Right ventricle myocardium inferior (tissue), 1 donor: ENCODE measurements at regions not wholly inside any gene's neighbourhood (a gene's known extent, or its start where the extent isn't known, plus 50 kb on each side); places are given as distances from the start of the nearest gene placed in this dataset.

Experiments
- ATAC-seq: fragments of 200-7000 bp; cut with Tn5 transposase; one replicate; pipeline ENCODE4 v1.9.1; 2020; ENCODE audit warnings: mild to moderate bottlenecking, moderate library complexity
- DNase-seq: peaks from one replicate; pipeline ENCODE4 v3.0.0; 2021; ENCODE audit errors: missing footprints
- intact Hi-C: fragments of 100-400 bp; cut with DNase I; formaldehyde crosslinking; loops from one replicate; pipeline ENCODE4 v1.11.0; 2022
- donor health status: DM: no; HTN: yes; CAD: no; lungs with severe emphysema.

DNA sequence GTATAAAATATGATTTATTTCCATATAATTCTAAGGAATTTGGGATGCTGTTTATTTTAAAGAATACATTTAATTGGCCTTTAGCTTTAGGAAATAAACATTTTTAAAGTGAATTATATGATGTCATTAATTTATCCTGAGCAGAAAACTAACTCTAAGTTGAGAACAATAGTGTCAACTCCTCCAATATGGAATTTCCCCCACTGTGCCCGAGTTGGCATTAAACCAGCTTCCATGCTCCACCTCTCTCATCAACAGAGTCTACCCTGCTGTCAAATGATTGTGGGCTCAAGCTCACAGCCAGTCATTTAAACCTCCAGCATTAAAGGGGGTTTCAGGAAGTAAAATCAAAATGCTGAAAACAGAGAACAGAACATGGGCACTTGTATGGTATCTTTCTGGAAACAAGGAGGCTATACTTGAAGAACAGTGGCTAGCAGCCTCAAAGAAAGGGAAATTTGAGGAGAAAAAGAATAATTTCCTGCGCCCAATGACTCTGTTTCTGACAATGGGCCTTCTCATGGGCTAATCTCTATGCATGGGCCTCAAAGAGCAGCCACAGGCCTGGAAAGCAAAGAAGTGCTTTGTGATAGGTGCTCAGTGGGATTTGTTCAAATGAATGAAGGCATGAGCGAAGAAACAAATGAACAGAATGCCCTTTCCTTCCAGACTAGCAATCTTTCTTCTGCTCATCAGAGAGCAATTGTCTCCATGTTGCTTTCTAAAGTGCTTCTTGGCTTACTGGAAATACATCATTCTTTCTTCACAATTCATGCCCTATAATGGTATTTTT lies 252.8 kb downstream of the MTX2 start:
- intact Hi-C loops: no loop called here
- ATAC-seq (no peak), DNase-seq (no peak)

DNA sequence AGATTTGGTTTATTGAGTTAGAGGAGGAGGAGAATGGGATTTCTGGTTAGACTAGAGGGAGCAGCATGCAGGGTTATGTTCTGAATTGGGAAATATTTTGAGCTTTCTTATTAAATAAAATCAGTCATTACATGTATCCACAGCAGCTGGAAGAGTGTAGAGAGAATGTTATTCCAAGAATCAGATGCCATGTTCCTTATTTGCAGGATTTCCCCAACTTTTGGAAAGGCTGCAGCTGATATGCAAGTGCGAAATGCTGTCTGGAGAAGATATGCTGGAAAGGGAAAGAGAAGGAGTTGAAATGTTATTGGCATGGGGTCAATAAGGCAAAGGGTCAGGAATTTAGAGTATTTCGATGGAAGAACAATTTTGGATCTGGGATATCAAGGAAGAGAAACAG lies 255.8 kb downstream of the MTX2 start:
- peak; percentile 80 for ATAC-seq
- intact Hi-C loops: no loop called here
- no peak for DNase-seq

DNA sequence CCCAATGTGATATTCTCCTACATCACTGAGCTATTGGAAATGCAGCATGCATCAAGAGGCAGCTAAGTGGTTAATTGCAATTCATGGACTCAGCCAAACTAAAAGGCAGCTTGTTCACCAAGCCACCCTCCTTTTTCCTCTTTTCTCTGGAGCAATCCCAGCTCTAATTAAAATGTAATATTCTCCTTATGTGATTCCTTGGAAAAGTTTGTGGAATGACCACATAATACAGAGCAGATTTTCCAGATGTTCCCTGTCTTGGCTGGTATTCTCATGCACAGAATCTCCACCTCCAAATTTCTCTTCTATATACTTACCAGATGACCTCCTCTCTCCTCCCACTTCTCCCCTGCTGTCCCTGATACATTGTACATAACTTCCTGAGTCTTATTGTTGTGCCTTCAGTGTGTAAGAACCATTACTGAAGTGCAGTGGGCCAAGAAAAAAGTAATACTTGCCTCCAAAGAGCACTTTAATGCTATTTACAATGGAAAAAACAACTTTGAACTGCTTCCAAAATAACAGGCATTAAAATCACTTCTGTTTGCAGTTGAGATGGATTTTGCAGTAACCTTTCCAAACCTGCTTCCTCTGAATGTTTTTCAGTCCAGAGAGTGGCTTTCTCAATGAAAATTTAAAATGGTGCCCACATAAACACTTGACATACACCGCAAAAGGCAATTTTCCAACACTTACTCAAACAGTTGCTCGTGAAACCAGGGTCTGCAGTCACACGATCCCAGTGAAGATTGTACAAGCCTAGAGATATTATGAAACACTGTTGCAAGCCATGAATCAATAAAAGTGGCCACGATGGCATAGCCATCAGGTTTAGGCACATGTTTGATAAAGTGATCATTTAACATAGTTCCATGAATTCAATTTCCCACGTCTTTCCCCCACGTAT lies 258.0 kb downstream of the MTX2 start:
- ATAC-seq (peak; percentile 76), DNase-seq (no peak)
- intact Hi-C loops: no loop called here

DNA sequence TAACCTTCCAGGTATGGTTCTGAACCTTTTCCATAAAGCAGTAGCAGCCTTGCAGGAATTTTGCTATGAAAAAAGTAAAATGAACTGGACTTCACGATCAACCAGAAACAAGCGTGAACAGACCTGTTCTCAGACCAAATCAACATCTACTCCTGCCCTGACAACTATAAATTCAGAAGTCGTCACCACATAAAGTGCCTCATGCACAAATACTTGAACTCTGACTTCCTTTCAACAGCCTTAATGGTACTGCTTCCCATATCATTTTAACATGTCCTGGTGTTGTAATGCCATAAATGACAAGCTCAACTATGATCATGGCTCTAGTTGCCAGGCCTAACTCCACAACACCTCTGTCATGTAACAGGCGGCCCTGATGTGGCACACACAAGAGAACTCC lies 262.4 kb downstream of the MTX2 start:
- DNase-seq (no peak), ATAC-seq (peak; percentile 36)
- intact Hi-C loops: no loop called here

DNA sequence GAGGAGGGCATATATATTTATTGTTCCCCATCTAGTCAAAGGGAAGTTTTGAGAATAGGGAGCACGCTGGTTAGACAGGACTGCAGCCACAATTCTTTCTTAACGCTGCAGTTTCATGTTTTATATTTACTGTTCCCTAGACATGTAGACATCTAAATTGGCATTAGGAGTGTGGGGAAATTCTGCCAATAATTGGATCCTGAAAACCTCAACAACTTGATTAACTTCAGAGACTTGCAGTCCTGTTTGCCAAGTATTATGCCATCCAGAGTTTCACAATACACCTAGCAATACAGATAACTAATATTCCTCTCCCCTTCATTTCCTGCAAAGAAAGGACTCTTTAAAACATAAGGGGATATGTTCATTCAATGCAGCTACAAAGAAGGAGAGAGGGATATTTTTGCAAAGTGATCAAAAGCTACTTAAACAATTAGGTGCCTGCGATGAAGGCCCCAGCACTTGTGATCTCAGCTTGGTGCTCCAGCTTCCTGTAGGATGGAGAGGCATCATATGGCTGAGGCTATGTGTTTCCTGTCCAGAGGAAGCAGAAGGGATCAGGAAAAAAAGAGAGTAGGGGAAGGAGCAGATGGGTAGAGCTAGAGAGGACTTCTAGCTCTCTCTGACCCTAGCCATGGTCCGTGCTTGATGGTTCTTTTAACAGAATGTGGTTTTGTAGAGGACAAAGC lies 264.4 kb downstream of the MTX2 start:
- no peak for ATAC-seq
- no peak for DNase-seq
- intact Hi-C loops: no loop called here

DNA sequence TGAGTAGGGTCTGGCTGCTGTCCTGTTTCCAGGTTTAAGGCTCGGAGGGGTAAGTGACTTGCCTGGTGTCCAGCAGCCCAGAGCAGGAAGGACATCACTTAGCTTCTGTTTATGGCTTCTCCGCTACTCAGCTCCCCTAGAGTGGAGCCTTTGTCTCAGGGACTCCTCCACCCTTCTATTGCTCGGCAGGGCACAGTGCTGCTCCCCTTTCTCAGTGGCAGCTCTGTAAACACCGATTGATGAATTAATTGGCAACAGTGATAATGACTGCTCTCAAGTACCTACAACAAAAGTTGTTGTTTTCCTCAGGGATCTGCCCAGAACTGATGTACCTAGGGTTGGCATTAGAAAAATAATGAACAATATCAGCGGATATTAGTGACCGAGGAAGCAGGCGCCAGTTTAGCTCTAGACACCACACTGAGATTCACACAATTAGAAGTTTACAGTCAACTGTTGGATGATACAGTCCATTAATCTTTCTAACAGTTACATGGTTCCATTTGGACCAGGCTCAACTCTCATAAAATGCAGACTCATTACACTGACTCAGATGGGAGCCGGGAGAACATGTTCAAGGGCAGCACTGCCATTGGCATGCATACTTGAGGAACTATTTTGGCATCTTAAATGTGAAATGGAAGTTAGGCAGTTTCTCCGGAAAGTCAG lies 265.7 kb downstream of the MTX2 start:
- intact Hi-C loops: no loop called here
- DNase-seq (no peak), ATAC-seq (peak; percentile 37)

DNA sequence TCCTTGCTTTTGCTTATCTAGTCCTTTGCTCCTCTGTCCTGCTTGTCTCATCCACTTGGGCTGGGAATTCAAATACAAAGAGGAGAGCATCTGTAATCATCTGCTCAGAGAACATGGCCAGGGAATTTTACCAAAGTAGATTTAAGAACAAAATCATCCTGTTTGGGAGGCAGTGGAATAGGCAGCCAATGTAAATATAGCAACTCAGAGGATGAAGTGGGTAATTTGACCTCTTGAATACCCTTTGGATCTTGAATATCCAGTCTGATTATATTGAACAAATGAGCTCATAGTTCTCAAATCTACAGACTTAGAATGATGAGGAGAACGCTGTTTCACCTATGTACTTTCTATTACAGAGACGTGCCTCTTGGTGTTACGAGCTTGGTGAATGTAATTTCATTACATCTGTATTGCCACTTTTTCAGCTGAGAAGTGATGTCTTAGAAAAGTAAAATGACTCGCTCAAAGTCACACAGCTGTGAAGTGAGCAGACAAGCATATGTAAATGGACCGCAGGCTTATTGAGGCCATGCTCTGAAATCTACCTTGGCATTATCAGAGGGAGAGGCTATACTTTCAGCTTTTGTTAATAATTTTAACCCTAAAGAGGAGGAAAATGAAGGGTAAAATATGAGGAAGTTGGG lies 266.3 kb downstream of the MTX2 start:
- no peak for DNase-seq
- ATAC-seq: peak; percentile 10
- intact Hi-C loops: no loop called here

DNA sequence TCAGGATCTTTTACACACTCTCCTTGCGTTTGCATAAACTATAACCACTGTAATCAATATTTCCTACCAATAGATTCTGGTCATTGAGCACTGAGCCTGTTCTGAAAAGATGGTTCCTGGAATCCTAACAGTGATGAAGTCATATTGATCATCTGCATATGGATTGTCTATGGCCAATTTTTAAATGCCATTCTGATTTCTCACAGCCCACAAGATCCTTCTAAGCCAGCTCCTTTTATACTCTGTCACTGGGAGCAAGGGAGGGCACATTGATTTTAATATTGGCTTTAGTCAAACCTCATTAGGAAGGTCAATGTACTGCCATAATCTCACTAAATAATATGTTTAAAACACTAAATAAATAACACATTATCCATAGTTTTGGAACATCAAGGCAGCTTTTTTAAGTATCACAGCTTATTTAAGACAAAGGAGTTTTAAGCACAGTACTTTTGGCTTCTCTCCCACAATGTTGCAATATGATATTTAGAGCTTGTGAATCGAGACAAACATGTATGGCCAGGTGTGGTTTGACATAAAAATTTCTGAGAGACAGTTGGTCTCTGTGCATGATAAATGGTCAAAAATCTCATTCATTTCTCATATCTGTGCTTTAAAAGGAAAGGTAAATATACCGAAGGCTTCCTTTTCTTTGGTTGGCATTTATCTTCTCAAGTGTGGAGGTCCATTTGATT lies 267.3 kb downstream of the MTX2 start:
- DNase-seq: no peak
- no peak for ATAC-seq
- intact Hi-C loops: no loop called here

DNA sequence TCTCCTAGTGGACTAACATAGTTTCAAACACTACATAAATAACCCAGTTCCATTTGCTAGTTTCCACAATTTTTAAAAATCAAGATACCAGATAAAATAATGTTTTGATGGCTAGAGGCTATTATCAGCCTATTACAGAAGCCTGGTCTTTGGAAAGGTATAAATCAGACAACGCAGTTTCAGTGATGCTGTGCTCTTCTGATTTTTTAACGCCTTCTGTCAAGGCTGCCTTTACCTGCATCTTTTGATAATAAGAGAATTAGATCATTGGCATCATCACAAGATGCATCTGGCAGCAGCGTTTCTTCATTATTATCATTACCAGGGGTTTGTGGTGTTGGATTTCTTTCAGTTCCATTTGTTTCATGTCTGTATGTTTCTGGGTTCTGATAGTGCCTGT lies 268.7 kb downstream of the MTX2 start:
- ATAC-seq (no peak), DNase-seq (no peak)
- intact Hi-C loops: no loop called here

DNA sequence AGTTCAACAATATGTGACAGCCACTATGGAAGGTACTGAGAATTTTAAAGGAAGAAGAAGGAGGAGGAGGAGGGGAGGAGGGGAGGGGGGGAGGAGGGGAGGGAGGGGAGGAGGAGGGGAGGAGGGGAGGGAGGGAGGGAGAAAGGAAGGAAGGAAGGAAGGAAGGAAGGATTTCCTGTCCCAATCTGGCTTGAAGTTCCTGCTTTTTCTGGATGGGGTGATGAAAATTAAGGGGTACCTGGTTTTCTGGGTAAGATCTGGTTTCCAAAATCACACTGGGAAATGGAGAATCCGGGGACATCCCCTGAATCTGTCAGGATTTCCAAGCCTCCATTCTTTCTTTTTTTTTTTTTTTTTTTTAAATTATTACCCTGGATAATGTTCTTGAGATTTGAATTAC lies 271.8 kb downstream of the MTX2 start:
- no peak for DNase-seq
- intact Hi-C loops: no loop called here
- no peak for ATAC-seq

DNA sequence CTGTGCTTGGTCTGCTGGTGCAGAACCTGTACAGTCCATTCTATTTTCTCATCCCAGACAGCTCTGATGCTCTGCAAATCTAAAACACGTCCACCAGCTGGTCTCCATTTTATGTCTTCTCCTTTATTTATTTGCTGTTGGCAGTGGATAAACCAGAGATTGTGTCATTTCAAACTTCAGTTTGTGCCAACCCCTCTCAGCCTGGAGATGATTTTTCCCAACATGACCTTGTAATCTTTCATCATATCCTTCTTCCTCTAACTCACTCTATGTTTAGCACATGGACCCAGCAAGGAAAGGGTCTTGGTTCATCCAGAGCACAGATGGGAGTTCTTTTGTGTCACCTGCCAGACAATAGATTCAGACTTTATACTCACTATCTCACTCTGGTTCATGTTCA lies 273.2 kb downstream of the MTX2 start:
- no peak for DNase-seq
- intact Hi-C loops: no loop called here
- no peak for ATAC-seq

DNA sequence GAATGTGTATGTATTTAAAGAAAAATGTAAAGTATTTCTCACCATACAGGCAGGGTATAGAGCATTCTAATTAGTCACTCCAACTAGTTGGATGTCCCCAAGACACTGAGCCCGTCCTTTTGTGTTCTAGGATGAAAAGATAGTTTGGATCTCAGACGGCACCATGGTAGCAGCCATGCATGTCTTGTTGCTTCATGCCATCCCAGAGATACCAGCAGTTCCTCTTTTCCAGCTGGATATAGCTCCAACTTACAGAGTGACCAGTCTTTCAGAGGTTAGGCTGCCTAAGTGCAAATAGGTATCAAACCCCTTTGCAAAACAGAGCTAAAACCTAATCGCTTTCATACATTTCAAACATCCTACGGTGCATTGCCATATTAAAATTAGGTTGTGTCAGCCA lies 275.3 kb downstream of the MTX2 start:
- intact Hi-C loops: no loop called here
- ATAC-seq (no peak), DNase-seq (no peak)

DNA sequence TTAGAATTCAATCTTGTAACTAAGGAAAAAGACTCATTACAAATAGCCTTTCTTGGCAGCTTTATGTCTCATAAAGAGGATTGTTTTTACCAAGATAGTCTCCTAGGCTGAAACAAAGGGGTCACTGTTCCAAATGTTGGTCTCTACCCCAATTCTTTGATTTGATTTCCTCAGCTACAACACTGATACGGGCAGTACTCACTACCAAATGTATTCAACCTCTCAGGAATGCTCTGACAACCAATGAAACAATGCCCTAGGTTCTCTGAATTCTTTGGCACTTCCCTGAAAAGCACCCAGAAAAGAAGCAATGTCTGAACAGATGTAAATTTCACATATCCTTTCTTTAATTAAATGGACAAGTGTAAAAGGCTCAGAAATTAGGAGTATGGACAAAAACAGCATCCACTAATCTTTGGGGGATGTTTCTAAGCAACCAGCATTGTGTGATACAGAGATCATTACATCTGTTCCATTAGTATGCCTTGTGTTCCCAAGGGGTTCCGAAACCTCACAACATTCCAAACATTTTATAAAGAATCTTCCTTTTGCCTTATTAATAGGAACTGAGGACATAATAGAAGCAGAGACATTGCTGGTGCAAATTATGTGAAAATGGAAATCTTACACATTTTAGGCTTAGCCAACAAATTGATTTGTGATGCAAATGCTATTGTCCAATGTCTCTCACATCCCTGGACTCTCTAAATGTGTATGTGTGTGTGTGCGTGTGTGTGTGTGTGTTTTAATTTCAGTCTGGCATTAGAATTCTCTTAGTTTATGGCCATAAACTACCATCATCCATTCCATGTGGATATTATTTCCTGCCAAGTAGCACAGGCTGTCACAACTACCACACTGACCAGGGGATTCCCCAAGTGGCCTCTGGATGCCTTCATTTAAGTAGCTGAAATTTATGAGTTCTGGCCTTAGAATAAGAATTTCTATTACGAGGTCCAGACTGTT lies 276.0 kb downstream of the MTX2 start:
- intact Hi-C loops: no loop called here
- ATAC-seq: peak; percentile 34

DNA sequence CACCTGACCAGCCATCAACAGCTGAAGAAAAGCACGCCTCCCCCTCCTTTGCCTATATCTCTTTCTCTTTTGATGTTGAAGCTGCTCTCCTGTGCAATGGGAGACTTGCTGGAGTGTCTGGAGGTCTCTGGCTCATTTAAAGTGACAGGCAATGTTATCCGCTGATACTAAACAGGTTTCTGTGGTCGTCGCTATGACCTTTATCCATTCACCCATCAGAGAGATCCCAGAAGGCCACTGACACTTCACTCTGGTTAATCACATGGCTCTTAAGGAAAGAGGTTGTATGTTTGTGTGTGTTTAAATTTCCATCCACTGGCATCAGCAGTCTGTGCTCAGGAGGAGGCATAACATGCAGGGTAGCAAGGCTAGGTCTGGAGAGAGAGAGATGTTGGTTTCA lies 277.3 kb downstream of the MTX2 start:
- no peak for ATAC-seq
- DNase-seq: no peak
- intact Hi-C loops: no loop called here

More for the DNA sequence above, 276.0 kb downstream of the MTX2 start:
- no peak for DNase-seq

DNA sequence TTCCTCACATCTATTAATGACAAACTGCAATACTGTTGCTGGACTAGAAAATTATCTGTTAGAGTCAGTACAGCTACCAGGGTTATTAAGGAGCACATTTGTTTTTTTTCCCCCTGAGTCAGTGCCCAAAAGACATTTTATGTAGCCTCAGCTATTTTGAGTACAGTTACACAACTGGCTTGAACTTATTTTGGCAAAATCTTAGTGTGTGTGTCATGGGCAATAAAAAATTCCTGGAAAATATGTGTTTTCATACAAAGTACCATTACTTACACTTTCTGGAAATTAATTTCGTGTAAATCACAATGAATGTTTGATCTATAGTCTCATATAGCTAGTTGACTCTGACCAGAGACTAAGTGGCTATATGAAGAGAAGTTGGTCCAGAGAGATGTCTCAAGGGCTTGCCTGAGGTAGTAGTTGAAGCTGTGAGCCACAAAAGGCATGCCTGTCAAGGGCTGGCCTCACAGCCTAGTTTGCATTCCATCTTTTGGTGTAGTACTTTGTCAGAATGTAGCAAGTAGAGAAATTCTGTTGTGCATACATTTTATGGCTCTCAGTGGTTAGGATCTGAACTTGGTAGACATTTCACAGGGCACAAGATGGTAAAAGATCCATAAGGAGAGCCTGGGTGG lies 283.4 kb downstream of the MTX2 start:
- DNase-seq (no peak), ATAC-seq (peak; percentile 71)
- intact Hi-C loops: loop anchor here (1.0 to 5.0 kb wide), 5 partner anchors 60 to 425 kb away; partner anchors contain the start of gene HOXD8

DNA sequence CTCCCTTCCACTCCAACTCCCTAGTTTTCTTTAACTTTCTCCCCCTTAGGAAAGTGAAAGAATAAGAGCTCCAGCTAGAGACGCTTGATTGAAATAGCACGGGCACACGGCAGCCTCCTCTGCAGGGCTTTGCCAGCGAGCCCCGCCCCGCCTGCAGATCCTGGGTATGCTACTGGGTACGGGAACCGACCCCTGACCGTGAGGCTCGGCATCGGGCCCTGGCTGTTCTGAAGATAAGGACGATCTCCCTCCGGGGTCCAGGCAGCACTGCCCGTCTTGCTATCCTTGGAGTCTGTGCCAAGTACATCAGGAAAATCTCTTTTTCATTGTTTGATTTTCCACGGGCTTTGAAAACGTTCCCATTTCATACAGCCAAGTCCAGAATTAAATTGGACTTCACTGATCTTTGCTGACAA lies 284.5 kb downstream of the MTX2 start:
- intact Hi-C loops: loop anchor here (1.0 to 5.0 kb wide), 6 partner anchors 61 to 426 kb away; partner anchors contain the start of gene HOXD8
- DNase-seq (peak; percentile 86), ATAC-seq (peak; percentile 90)
